Heart left ventricle (tissue), 13 donors: ENCODE measurements at regions not wholly inside any gene's neighbourhood (a gene's known extent, or its start where the extent isn't known, plus 50 kb on each side); places are given as distances from the start of the nearest gene placed in this dataset.

Experiments
- POLR2A ChIP-seq, 2 donors: fragments of 450-650 bp; IDR thresholded peaks; one replicate each; pipeline ENCODE4 v1.6.1; 2017; ENCODE audit warnings: antibody characterized with exemption in 2 of 2, mild to moderate bottlenecking in 2 of 2, moderate library complexity in 2 of 2
- TF ChIP-seq, protein P1 (sequence below), 12 donors: fragments of 200-600 bp; sonication (generic) in 4 of 12; IDR thresholded peaks; one replicate each; pipeline versions ENCODE4 v1.5.0 to v1.8.0; 2018 to 2022; ENCODE audit warnings: antibody characterized with exemption in 12 of 12, mild to moderate bottlenecking in 5 of 12
- donor health status: ischemic (EF 13 %, LVEDD 7.1; RV severe dilation, severe dysfunction).
- donor health status: DM: no; HTN: yes; CAD: no.
- donor health status: DM: no; HTN: no; CAD: no.
- donor health status: ischemic (EF 25% LVEDD 6.9; RV normal size, moderate dysfunction).
- donor health status: ischemic (EF 25% LVEDD 5.7; RV mildly dilated, moderate dysfunction).
- donor health status: ischemic (EF 35%, LVEDD 5.7; RV mildly dilated, moderate dysfunction).
- donor health status: nonischemic (EF 11% LVEDD 7.7; RV severe dilation, severe dysfunction).
- donor health status: DM: yes; HTN: yes; CAD: no.
- donor health status: PGD.
- donor health status: ischemic (EF 29% LVEDD 5.4; RV normal size, mild dysfunction).
- donor health status: nonischemic (EF 23%, LVEDD 6.1; RV moderate dilation, normal function).

DNA sequence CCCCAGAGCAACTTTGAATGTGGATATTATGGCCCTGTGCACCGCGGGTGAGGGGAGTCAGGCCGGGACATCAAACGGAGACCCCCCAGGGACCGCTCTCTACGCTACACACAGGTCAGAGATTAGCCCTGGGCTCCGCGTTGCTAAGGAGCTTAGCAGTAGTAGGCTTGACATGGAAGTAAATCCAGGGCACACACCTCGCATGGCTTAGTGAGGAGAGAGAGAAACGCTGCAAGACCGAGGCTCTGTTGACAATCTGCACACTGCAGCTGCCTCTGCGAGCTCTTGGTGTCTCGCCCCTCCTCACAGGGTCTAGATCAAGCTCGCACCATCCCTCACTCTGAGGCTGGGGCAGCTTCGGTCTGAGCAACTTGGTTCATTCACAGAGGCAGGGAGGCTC lies 116.1 kb upstream of the CDH4 start:
- TF ChIP-seq, protein P1, sequence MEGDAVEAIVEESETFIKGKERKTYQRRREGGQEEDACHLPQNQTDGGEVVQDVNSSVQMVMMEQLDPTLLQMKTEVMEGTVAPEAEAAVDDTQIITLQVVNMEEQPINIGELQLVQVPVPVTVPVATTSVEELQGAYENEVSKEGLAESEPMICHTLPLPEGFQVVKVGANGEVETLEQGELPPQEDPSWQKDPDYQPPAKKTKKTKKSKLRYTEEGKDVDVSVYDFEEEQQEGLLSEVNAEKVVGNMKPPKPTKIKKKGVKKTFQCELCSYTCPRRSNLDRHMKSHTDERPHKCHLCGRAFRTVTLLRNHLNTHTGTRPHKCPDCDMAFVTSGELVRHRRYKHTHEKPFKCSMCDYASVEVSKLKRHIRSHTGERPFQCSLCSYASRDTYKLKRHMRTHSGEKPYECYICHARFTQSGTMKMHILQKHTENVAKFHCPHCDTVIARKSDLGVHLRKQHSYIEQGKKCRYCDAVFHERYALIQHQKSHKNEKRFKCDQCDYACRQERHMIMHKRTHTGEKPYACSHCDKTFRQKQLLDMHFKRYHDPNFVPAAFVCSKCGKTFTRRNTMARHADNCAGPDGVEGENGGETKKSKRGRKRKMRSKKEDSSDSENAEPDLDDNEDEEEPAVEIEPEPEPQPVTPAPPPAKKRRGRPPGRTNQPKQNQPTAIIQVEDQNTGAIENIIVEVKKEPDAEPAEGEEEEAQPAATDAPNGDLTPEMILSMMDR (IDR thresholded peaks at IDR 0.05): no peak
- TF ChIP-seq POLR2A (IDR thresholded peaks at IDR 0.05): no peak
